H1 (cell line): ENCODE measurements at regions not wholly inside any gene's neighbourhood (a gene's known extent, or its start where the extent isn't known, plus 50 kb on each side); places are given as distances from the start of the nearest gene placed in this dataset.

Source experiments
- ATF3 ChIP-seq: IDR thresholded peaks from 2 replicates; pipeline ENCODE4 v1.6.1; 2011; ENCODE audit warnings: low read depth, mild to moderate bottlenecking, low read length; ENCODE audit not compliant: insufficient read depth
- CTCF ChIP-seq, 3 experiments: IDR thresholded peaks; 1 replicate in 2 of 3; 2 replicates in 1 of 3; pipeline versions ENCODE4 v1.5.1 to v1.6.1; 2011; ENCODE audit warnings: low read length in 3 of 3, mild to moderate bottlenecking in 3 of 3, inconsistent platforms in 2 of 3, low read depth in 1 of 3, moderate library complexity in 1 of 3; ENCODE audit not compliant: insufficient read depth in 1 of 3; ENCODE audit errors: control extremely low read depth in 1 of 3
- EGR1 ChIP-seq: IDR thresholded peaks from 2 replicates; pipeline ENCODE4 v1.6.1; 2011; ENCODE audit warnings: low read depth, low read length, borderline replicate concordance
- EP300 ChIP-seq, 2 experiments: IDR thresholded peaks; 1 replicate in 1 of 2; 2 replicates in 1 of 2; pipeline ENCODE4 v1.6.1; 2011 to 2012; ENCODE audit warnings: low read depth in 2 of 2, low read length in 2 of 2, mild to moderate bottlenecking in 2 of 2, borderline replicate concordance in 1 of 2, inconsistent platforms in 1 of 2, moderate library complexity in 1 of 2
- POLR2A ChIP-seq, 2 experiments: IDR thresholded peaks; 1 replicate in 1 of 2; 2 replicates in 1 of 2; pipeline ENCODE4 v1.6.1; 2011; ENCODE audit warnings: low read depth in 2 of 2, low read length in 2 of 2, mild to moderate bottlenecking in 2 of 2; ENCODE audit errors: control extremely low read depth in 1 of 2
- RFX5 ChIP-seq: IDR thresholded peaks from 2 replicates; pipeline ENCODE4 v1.6.1; 2011; ENCODE audit warnings: low read depth, low read length, improper control_type of control experiment, borderline replicate concordance
- TBP ChIP-seq: IDR thresholded peaks from 2 replicates; pipeline ENCODE4 v1.6.1; 2011; ENCODE audit warnings: low read depth, low read length, improper control_type of control experiment
- USF2 ChIP-seq: IDR thresholded peaks from 2 replicates; pipeline ENCODE4 v1.6.1; 2011; ENCODE audit warnings: low read length, improper control_type of control experiment

- TF ChIP-seq CTCF (IDR thresholded peaks at IDR 0.05; ENCODE audit: control extremely low read depth in 1 of 3, insufficient read depth in 1 of 3, low read depth in 1 of 3, low read length in 3 of 3): no peak
- no peak for TF ChIP-seq EP300 (IDR thresholded peaks at IDR 0.05; ENCODE audit: borderline replicate concordance in 1 of 2, low read depth in 2 of 2, low read length in 2 of 2)
- no peak for TF ChIP-seq USF2
- no peak for TF ChIP-seq EGR1
- TF ChIP-seq TBP: no peak
- no peak for TF ChIP-seq RFX5
- TF ChIP-seq ATF3: no peak
- TF ChIP-seq POLR2A (IDR thresholded peaks at IDR 0.05; ENCODE audit: control extremely low read depth in 1 of 2, low read depth in 2 of 2, low read length in 2 of 2): no peak
These were observed 326.8 kb upstream of the ROBO1 start for GRCh38 chr3:80094589-80094988.
